ENCODE measurements at regions not wholly inside any gene's neighbourhood (a gene's known extent, or its start where the extent isn't known, plus 50 kb on each side); places are given as distances from the start of the nearest gene placed in this dataset.

DNA sequence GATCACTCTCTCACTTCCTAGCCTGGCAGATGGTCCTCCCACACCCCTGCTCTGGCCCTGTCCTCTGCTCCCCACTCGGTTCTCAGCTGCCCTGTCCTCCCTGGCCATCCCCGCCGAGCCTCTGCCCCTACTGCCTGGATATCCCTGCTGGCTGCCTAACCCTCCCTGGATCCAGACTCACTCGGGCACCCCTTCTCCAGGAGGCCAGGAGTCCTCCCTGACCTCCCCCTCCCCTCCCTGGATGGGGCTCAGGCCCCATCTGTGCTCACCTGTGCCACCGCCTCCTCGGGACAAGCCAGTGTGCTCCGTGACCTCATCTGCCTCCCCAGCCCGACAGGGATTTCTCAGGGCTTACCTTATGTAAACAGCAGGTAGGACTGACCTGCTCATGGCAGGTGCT, 406.1 kb downstream of the TCERG1L start:
- Mint-ChIP-seq H3K27me3 (ENCODE audit: low read depth) (peaks cover 1% of the 10 kb centered on the region), H3K4me1 (no peaks in the 10 kb centered on the region; a peak in 2 of 4 replicates), H3K9me3 (peaks cover 0 to 4% of the 10 kb centered on the region in 2 experiments; a peak in 2 of 5 replicates), H3K36me3 (ENCODE audit: insufficient read depth in 1 of 3, low read depth in 3 of 3) (no peaks in the 10 kb centered on the region; a peak in 1 of 7 replicates), H3K4me3 (no peak overlapping the region), H3K27ac (no peak overlapping the region)
- H2AFZ ChIP-seq (ENCODE audit: low read length), result no peak overlapping the region
- no CpG with 5 or more reads among the region's 8 CpGs for WGBS (ENCODE audit: extremely low coverage, insufficient read length, low lambda C conversion rate)
- H4K5ac ChIP-seq (ENCODE audit: insufficient read length, low read depth, low read length), result no peak overlapping the region
- no peak overlapping the region for H3K56ac ChIP-seq (ENCODE audit: insufficient read length, low read depth, low read length)
- no peak overlapping the region for H3K9ac ChIP-seq (ENCODE audit: extremely low read depth, insufficient read length, low read length)
- no peak overlapping the region for H2BK12ac ChIP-seq (ENCODE audit: insufficient read length, low read depth, low read length)
- no peak for DNase-seq
- H3K27ac ChIP-seq (ENCODE audit: insufficient read length, low read depth, low read length), result no peak overlapping the region
- no peak overlapping the region for H2BK120ac ChIP-seq (ENCODE audit: low read depth, low read length, poor library complexity, severe bottlenecking)
- no peaks in the 10 kb centered on the region for H4K20me1 ChIP-seq (ENCODE audit: control insufficient read depth, insufficient read depth, insufficient read length)
- no peak overlapping the region for H2BK15ac ChIP-seq (ENCODE audit: low read depth, low read length)
- no peaks in the 10 kb centered on the region for H3K23me2 ChIP-seq (ENCODE audit: insufficient read length, low read depth, low read length, poor library complexity, severe bottlenecking)
- H3K79me2 ChIP-seq (ENCODE audit: insufficient read depth, low read length), result no peaks in the 10 kb centered on the region
- no peak overlapping the region for H3T11ph ChIP-seq (ENCODE audit: low read length)
- no peak overlapping the region for H4K8ac ChIP-seq (replicated peaks; ENCODE audit: insufficient read length, low read depth, low read length)
- H3K4ac ChIP-seq (ENCODE audit: low read depth, low read length), result no peak overlapping the region
- TF ChIP-seq, protein P1, sequence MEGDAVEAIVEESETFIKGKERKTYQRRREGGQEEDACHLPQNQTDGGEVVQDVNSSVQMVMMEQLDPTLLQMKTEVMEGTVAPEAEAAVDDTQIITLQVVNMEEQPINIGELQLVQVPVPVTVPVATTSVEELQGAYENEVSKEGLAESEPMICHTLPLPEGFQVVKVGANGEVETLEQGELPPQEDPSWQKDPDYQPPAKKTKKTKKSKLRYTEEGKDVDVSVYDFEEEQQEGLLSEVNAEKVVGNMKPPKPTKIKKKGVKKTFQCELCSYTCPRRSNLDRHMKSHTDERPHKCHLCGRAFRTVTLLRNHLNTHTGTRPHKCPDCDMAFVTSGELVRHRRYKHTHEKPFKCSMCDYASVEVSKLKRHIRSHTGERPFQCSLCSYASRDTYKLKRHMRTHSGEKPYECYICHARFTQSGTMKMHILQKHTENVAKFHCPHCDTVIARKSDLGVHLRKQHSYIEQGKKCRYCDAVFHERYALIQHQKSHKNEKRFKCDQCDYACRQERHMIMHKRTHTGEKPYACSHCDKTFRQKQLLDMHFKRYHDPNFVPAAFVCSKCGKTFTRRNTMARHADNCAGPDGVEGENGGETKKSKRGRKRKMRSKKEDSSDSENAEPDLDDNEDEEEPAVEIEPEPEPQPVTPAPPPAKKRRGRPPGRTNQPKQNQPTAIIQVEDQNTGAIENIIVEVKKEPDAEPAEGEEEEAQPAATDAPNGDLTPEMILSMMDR (conservative IDR thresholded peaks at IDR 0.05), result no peak
- H3K14ac ChIP-seq (ENCODE audit: insufficient read depth, low read length), result no peak overlapping the region; the same call in 1 of the 2 replicates
- H3K23ac ChIP-seq (ENCODE audit: insufficient read length, low read depth, low read length), result no peak overlapping the region
- H2BK5ac ChIP-seq (ENCODE audit: insufficient read length, low read length), result no peak overlapping the region
- H3K27me3 ChIP-seq (ENCODE audit: insufficient read depth, low read length), result no peaks in the 10 kb centered on the region
- H3K4me1 ChIP-seq (ENCODE audit: insufficient read depth, low read length), result no peaks in the 10 kb centered on the region
- H3K18ac ChIP-seq (ENCODE audit: insufficient read length, low read depth, low read length), result no peak overlapping the region
- no peak overlapping the region for H3K4me2 ChIP-seq (ENCODE audit: insufficient read depth, insufficient read length, low read length)
- H4K91ac ChIP-seq (ENCODE audit: insufficient read length, low read depth, low read length), result no peak overlapping the region
- H2AK5ac ChIP-seq (ENCODE audit: insufficient read length, low read length), result no peak overlapping the region
- no peaks in the 10 kb centered on the region for H3K79me1 ChIP-seq (ENCODE audit: insufficient read depth, low read depth, low read length, poor library complexity, severe bottlenecking)
- H3K9me3 ChIP-seq (ENCODE audit: control insufficient read depth, low read depth, low read length), result no peaks in the 10 kb centered on the region
- H2BK20ac ChIP-seq (ENCODE audit: low read depth, low read length, poor library complexity, severe bottlenecking), result no peak overlapping the region

Measured in H9 (cell line).